Embryonic facial prominence (tissue), 1 donor: ENCODE measurements at regions not wholly inside any gene's neighbourhood (a gene's known extent, or its start where the extent isn't known, plus 50 kb on each side); places are given as distances from the start of the nearest gene placed in this dataset.

Experiments used
- DNase-seq: peaks from one replicate; pipeline ENCODE4 v3.0.0-alpha.2; 2016; ENCODE audit errors: extremely low spot score

GRCh38 chr11:134479206-134480135, 67.4 kb upstream of the B3GAT1 start:
- no peak for DNase-seq

- DNase-seq = no peak
Measured at GRCh38 chr11:134478611-134479010, 66.6 kb upstream of the B3GAT1 start.

DNA sequence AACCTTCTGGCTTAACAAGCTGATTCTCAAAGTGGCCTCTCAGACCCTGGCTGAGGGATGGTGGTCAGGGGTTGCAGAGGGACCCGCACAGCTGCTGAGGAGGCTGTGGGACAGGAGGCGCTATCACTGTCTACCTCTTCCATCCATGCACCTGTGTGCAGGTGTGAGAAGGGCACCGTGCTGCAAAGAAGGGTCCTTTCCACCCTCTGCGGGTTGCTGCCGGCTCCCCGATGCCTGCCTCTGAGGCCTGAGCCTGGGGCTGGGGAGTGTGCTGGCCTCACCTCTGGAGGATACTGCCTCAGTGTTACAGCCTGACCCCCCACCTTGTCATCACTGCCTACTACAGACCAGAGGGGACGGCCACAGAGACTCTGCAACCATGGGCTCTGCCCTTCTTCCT, 66.1 kb upstream of the B3GAT1 start:
- no peak for DNase-seq

DNA sequence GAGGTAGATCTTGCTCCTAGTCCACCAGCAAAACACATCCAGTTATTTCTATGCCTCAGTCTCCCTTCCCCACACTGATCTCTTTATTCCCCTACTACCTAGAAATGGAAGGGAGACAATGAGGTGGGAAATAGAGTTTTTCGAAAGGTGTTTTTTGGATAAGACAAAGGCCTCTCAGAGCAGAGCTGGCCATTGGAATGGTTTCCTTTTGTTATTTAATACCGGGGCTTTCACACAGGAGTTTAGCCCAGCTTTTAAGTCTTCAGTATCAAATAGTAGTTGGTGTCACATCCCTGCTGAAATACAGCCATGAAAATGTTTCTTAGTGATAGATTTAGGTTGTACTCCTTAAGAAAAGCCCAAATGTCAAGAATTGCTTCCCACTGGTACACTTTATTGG, 65.4 kb upstream of the B3GAT1 start:
- no peak for DNase-seq

DNA sequence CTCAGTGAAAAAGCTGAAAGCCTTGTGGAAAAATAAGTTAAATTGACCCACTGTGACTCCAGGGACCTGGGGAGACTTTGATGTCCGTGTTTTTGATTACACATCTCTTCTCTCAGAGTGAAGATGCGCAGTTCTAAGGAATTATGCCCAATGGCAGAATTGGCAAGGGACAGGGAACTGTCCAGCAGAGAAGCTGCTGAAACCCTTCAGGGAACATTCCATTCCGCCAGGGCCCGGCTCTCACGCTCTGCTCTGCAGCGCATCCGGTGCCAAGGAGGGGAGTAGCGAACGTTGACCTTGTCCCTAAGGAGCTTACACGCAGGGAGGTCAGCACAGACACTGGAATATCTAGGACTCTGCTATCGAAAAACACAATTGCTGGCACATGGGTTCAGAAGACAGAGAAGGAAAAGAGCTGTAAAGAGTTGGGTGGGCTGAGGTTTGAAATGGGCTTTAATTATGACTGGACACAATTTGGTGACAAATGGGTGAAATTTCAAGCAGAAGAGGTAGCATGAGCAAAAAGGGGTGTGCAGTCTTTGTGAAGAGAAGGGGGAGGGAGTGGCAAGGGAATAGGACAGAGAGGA, 64.5 kb upstream of the B3GAT1 start:
- DNase-seq = no peak

- no peak for DNase-seq
Measured at GRCh38 chr11:134475951-134476350, 63.9 kb upstream of the B3GAT1 start.

DNA sequence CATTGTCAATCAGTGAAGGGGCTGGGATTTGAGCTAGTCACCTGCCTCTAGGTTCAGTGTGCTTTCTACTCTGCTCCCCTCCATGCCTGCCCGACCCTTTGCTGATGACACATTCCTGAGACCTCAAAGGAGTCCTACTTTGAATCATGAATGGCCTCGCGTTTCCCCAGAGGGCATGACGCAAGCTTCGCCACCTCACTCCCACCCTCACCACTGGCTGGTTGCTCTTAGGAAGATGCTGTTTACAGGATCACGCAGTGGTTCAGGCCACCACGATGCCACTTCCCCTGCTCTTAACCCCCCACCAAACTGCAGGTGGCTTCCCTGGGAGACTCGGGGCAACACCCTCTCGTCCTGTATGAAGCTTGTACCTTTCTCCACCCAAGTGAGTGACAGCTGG, 62.9 kb upstream of the B3GAT1 start:
- no peak for DNase-seq

GRCh38 chr11:134474070-134474860, 62.2 kb upstream of the B3GAT1 start:
- DNase-seq = no peak

- DNase-seq = no peak
Measured at GRCh38 chr11:134471716-134472455, 59.8 kb upstream of the B3GAT1 start.

DNA sequence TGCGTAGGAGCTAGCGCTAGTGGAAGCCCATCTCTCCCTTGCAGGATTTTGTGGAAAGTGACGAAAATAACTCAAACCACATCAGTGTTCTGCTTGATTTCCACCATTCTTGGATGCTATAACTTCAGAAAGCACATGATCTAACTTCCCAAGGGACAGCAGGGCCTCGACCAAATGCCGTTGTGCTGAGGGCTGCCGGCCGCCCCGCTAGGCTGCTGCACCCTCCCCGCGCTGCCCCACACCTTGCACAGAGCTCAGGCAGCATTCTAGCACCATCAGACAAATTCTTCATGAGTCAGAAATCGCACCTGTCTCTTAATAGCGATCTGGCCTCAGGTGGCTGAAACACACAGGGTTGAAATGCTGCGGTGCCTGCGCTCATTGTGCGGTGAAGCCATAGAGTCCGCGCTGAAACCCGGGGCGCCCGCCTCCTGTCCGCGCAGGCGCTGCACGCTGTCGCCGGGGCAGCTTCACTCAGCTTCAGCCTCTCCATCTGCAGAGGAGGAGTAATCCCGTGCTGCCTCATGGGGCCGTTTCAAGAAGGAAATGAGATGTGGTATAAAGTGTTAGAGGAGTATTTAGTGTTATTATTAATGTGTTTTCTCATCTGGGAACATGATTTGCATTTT, 59.2 kb upstream of the B3GAT1 start:
- no peak for DNase-seq

DNA sequence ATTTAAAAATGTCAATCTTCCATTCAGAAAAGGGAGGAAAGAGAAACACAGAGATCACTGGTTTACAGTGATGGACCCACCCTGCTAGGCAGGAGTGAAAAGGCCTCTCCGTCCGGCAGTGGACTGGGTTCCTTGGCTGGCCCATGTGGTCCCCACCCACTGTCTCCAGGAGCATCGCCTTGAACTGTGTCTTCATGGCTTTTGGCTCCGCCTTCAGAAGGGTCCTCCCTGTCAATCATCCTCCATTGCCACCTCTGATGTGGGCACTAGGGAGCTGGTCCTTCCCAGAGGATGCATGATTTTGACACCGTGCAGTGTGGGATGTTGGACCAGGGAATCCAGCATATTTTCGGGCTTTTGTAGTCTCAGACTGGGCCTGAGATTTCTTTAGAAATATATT, 58.2 kb upstream of the B3GAT1 start:
- no peak for DNase-seq

- no peak for DNase-seq
Measured at GRCh38 chr11:134469627-134470026, 57.6 kb upstream of the B3GAT1 start.

DNA sequence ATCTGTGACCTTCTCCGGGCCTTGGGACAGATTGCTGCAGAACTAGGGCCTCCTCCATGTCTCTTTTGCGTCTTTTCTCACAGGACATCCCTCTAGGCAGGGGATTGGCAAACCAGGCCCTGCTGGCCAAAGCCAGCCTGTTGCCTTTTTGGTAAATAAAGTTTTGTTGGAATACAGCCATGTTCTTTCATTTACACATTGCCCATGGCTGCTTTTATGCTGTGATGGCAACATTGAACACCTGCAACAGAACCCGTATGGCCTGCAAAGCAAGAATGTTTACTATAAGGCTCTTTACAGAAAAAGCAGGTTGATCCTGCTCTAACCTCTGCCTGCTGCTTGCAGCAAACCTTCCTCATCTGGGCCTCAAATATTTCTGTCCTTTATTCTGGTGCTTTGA, 56.8 kb upstream of the B3GAT1 start:
- DNase-seq = no peak

GRCh38 chr11:134468081-134468668, 56.1 kb upstream of the B3GAT1 start:
- no peak for DNase-seq

- no peak for DNase-seq
Measured at GRCh38 chr11:134466610-134467567, 54.8 kb upstream of the B3GAT1 start.

DNA sequence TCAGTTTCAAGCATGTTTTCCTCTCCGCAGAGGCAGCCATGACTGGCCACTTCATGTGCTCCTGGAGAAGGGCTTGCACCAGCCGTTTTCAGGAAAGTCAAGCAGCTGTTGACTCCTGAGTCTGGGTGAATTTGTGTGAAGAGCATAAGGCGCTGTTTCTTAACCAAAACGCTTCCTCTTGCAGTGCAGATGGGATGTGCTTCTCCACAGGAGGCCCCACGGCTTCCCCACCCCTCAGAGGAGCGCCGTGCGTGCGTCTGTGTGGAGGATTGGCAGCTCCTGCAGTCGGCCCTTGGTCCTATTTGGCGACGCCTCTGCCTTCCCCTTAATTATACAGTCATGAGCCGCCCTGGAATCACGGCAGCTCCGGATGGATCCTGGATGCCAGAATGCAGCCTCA, 54.1 kb upstream of the B3GAT1 start:
- no peak for DNase-seq

GRCh38 chr11:134464981-134465730, 53.1 kb upstream of the B3GAT1 start:
- DNase-seq = no peak

- DNase-seq = no peak
Measured at GRCh38 chr11:134464196-134464595, 52.2 kb upstream of the B3GAT1 start.

- DNase-seq = no peak
Measured at GRCh38 chr11:134463716-134464115, 51.7 kb upstream of the B3GAT1 start.
